SK-N-SH treated with all-trans-retinoic acid at 6 μM for 48 hours (cell line): ENCODE measurements at regions not wholly inside any gene's neighbourhood (a gene's known extent, or its start where the extent isn't known, plus 50 kb on each side); places are given as distances from the start of the nearest gene placed in this dataset.

Source experiments
- ATAC-seq: fragments of 200-7000 bp; cut with Tn5 transposase; 3 replicates; pipeline ENCODE4 v1.9.1; 2020; ENCODE audit warnings: mild to moderate bottlenecking, moderate library complexity
- ARNTL ChIP-seq: fragments of 450-650 bp; formaldehyde crosslinking; IDR thresholded peaks from 2 replicates; pipeline ENCODE4 v1.5.0; 2020; ENCODE audit warnings: low read depth, mild to moderate bottlenecking, moderate library complexity, borderline replicate concordance
- BACH2 ChIP-seq: fragments of 250-450 bp; sonication (Bioruptor Pico); IDR thresholded peaks from 2 replicates; pipeline ENCODE4 v1.9.0; 2021; ENCODE audit warnings: mild to moderate bottlenecking, borderline replicate concordance
- CSDC2 ChIP-seq: fragments of 250-450 bp; sonication (Bioruptor Pico); IDR thresholded peaks from 2 replicates; pipeline ENCODE4 v1.5.0; 2020; ENCODE audit warnings: mild to moderate bottlenecking, moderate library complexity
- GLIS3 ChIP-seq: fragments of 250-450 bp; sonication (Bioruptor Pico); IDR thresholded peaks from 2 replicates; pipeline ENCODE4 v1.5.0; 2020; ENCODE audit warnings: mild to moderate bottlenecking, moderate library complexity
- ISL1 ChIP-seq: fragments of 250-450 bp; sonication (Bioruptor Pico); IDR thresholded peaks from 2 replicates; pipeline ENCODE4 v2.1.2; 2022; ENCODE audit warnings: mild to moderate bottlenecking, moderate library complexity
- OSR1 ChIP-seq: fragments of 250-450 bp; sonication (Bioruptor Pico); IDR thresholded peaks from 2 replicates; pipeline ENCODE4 v1.8.0; 2022; ENCODE audit warnings: moderate library complexity, mild to moderate bottlenecking, inconsistent platforms
- PPARA ChIP-seq: fragments of 250-450 bp; sonication (Bioruptor Pico); IDR thresholded peaks from 2 replicates; pipeline ENCODE4 v1.5.0; 2020; ENCODE audit warnings: mild to moderate bottlenecking, borderline replicate concordance
- RARB ChIP-seq: fragments of 250-450 bp; sonication (Bioruptor Pico); IDR thresholded peaks from 2 replicates; pipeline ENCODE4 v1.8.0; 2021; ENCODE audit warnings: mild to moderate bottlenecking, moderate library complexity
- SNAI2 ChIP-seq: fragments of 250-450 bp; sonication (Bioruptor Pico); IDR thresholded peaks from 2 replicates; pipeline ENCODE4 v1.5.0; 2020; ENCODE audit warnings: mild to moderate bottlenecking, moderate library complexity
- TCF4 ChIP-seq: fragments of 250-450 bp; sonication (Bioruptor Pico); IDR thresholded peaks from 2 replicates; pipeline ENCODE4 v1.8.0; 2021; ENCODE audit warnings: mild to moderate bottlenecking, moderate library complexity, borderline replicate concordance
- TOX ChIP-seq: fragments of 250-450 bp; sonication (Bioruptor Pico); IDR thresholded peaks from 2 replicates; pipeline ENCODE4 v1.8.0; 2021; ENCODE audit warnings: mild to moderate bottlenecking, moderate library complexity, borderline replicate concordance
- ZC3H10 ChIP-seq: fragments of 250-450 bp; sonication (Bioruptor Pico); IDR thresholded peaks from 2 replicates; pipeline ENCODE4 v1.5.1; 2021; ENCODE audit warnings: mild to moderate bottlenecking, moderate library complexity
- ZFP3 ChIP-seq: fragments of 250-450 bp; sonication (Bioruptor Pico); IDR thresholded peaks from 2 replicates; pipeline ENCODE4 v1.5.0; 2020; ENCODE audit warnings: mild to moderate bottlenecking, moderate library complexity
- ZFP30 ChIP-seq: fragments of 450-650 bp; formaldehyde crosslinking; IDR thresholded peaks from 2 replicates; pipeline ENCODE4 v1.5.0; 2022; ENCODE audit warnings: mild to moderate bottlenecking, moderate library complexity
- ZNF565 ChIP-seq: fragments of 450-650 bp; formaldehyde crosslinking; conservative IDR thresholded peaks from 2 replicates; pipeline ENCODE4 v1.5.0; 2020; ENCODE audit warnings: low read depth, mild to moderate bottlenecking, moderate library complexity
- ZNF70 ChIP-seq: fragments of 450-650 bp; formaldehyde crosslinking; IDR thresholded peaks from 2 replicates; pipeline ENCODE4 v1.5.0; 2020; ENCODE audit warnings: mild to moderate bottlenecking, moderate library complexity
- ZNF8 ChIP-seq: fragments of 450-650 bp; formaldehyde crosslinking; IDR thresholded peaks from 2 replicates; pipeline ENCODE4 v1.5.0; 2020; ENCODE audit warnings: mild to moderate bottlenecking, moderate library complexity
- TF ChIP-seq, protein P1 (sequence below): fragments of 250-450 bp; sonication (Bioruptor Pico); IDR thresholded peaks from 2 replicates; pipeline ENCODE4 v1.5.0; 2020; ENCODE audit warnings: mild to moderate bottlenecking, moderate library complexity
- TF ChIP-seq, protein P2 (sequence below): fragments of 250-450 bp; sonication (Bioruptor Pico); IDR thresholded peaks from 2 replicates; pipeline ENCODE4 v1.5.1; 2021; ENCODE audit warnings: mild to moderate bottlenecking, moderate library complexity
- TF ChIP-seq, protein P3 (sequence below): fragments of 250-450 bp; sonication (Bioruptor Pico); IDR thresholded peaks from 2 replicates; pipeline ENCODE4 v1.8.0; 2021; ENCODE audit warnings: low read depth, mild to moderate bottlenecking, moderate library complexity, borderline replicate concordance
- TF ChIP-seq, protein P4 (sequence below): fragments of 250-450 bp; sonication (Bioruptor Pico); IDR thresholded peaks from 2 replicates; pipeline ENCODE4 v1.8.0; 2020; ENCODE audit warnings: mild to moderate bottlenecking, moderate library complexity, borderline replicate concordance
- TF ChIP-seq, protein P5 (sequence below): fragments of 250-450 bp; sonication (Bioruptor Pico); IDR thresholded peaks from 2 replicates; pipeline ENCODE4 v1.5.1; 2020; ENCODE audit warnings: low read depth, mild to moderate bottlenecking, moderate library complexity

DNA sequence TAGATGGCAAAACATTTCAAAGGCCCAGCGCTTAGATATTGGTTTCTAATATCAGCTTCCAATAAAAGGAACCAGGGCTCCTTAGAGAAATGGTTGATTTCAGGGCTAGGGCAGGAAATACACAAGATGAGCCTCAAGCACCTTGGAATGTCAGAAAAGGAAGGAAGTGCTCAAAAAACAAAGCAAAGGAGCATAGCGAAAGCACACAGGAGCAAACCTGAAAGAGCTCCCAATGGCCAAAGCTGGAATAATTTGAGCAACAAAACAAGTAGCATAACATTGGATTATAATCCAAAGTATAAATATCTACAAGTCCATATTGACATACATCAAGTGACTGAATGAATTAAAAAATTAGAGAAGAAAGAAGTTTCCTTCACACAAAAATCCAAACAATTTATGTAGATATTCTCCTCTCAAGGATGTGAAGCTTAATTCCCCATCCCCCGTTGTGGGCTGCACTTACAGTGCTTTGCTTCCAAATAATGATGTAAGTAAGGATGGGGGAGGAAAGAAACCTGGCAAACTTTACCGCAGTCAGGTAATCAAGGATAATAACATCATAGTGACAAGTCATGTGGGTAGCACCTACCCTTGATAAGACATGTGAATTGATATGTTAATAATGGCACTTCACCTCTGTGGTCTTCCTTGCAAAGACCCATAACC is 132.9 kb upstream of the DST start:
- no peak for ATAC-seq
- TF ChIP-seq PPARA (CRISPR knock-in tag) (no peak), ISL1 (CRISPR knock-in tag) (no peak), ZNF8 (CRISPR knock-in tag) (no peak), RARB (CRISPR knock-in tag) (no peak), ZFP3 (CRISPR knock-in tag) (no peak), ZNF70 (CRISPR knock-in tag) (no peak), ZC3H10 (CRISPR knock-in tag) (no peak), ARNTL (CRISPR knock-in tag) (no peak), SNAI2 (no peak), TCF4 (no peak), ZNF565 (no peak), ZFP30 (CRISPR knock-in tag) (no peak), CSDC2 (CRISPR knock-in tag) (no peak), OSR1 (CRISPR knock-in tag) (no peak), BACH2 (CRISPR knock-in tag) (no peak)
- TF ChIP-seq, protein P1, sequence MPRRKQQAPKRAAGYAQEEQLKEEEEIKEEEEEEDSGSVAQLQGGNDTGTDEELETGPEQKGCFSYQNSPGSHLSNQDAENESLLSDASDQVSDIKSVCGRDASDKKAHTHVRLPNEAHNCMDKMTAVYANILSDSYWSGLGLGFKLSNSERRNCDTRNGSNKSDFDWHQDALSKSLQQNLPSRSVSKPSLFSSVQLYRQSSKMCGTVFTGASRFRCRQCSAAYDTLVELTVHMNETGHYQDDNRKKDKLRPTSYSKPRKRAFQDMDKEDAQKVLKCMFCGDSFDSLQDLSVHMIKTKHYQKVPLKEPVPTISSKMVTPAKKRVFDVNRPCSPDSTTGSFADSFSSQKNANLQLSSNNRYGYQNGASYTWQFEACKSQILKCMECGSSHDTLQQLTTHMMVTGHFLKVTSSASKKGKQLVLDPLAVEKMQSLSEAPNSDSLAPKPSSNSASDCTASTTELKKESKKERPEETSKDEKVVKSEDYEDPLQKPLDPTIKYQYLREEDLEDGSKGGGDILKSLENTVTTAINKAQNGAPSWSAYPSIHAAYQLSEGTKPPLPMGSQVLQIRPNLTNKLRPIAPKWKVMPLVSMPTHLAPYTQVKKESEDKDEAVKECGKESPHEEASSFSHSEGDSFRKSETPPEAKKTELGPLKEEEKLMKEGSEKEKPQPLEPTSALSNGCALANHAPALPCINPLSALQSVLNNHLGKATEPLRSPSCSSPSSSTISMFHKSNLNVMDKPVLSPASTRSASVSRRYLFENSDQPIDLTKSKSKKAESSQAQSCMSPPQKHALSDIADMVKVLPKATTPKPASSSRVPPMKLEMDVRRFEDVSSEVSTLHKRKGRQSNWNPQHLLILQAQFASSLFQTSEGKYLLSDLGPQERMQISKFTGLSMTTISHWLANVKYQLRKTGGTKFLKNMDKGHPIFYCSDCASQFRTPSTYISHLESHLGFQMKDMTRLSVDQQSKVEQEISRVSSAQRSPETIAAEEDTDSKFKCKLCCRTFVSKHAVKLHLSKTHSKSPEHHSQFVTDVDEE (CRISPR knock-in tag) = no peak
- TF ChIP-seq, protein P2, sequence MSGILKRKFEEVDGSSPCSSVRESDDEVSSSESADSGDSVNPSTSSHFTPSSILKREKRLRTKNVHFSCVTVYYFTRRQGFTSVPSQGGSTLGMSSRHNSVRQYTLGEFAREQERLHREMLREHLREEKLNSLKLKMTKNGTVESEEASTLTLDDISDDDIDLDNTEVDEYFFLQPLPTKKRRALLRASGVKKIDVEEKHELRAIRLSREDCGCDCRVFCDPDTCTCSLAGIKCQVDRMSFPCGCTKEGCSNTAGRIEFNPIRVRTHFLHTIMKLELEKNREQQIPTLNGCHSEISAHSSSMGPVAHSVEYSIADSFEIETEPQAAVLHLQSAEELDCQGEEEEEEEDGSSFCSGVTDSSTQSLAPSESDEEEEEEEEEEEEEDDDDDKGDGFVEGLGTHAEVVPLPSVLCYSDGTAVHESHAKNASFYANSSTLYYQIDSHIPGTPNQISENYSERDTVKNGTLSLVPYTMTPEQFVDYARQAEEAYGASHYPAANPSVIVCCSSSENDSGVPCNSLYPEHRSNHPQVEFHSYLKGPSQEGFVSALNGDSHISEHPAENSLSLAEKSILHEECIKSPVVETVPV (CRISPR knock-in tag) = no peak
- TF ChIP-seq, protein P3, sequence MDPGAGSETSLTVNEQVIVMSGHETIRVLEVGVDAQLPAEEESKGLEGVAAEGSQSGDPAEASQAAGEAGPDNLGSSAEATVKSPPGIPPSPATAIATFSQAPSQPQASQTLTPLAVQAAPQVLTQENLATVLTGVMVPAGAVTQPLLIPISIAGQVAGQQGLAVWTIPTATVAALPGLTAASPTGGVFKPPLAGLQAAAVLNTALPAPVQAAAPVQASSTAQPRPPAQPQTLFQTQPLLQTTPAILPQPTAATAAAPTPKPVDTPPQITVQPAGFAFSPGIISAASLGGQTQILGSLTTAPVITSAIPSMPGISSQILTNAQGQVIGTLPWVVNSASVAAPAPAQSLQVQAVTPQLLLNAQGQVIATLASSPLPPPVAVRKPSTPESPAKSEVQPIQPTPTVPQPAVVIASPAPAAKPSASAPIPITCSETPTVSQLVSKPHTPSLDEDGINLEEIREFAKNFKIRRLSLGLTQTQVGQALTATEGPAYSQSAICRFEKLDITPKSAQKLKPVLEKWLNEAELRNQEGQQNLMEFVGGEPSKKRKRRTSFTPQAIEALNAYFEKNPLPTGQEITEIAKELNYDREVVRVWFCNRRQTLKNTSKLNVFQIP (CRISPR knock-in tag) = no peak
- TF ChIP-seq, protein P4, sequence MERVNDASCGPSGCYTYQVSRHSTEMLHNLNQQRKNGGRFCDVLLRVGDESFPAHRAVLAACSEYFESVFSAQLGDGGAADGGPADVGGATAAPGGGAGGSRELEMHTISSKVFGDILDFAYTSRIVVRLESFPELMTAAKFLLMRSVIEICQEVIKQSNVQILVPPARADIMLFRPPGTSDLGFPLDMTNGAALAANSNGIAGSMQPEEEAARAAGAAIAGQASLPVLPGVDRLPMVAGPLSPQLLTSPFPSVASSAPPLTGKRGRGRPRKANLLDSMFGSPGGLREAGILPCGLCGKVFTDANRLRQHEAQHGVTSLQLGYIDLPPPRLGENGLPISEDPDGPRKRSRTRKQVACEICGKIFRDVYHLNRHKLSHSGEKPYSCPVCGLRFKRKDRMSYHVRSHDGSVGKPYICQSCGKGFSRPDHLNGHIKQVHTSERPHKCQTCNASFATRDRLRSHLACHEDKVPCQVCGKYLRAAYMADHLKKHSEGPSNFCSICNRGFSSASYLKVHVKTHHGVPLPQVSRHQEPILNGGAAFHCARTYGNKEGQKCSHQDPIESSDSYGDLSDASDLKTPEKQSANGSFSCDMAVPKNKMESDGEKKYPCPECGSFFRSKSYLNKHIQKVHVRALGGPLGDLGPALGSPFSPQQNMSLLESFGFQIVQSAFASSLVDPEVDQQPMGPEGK (CRISPR knock-in tag) = no peak
- TF ChIP-seq, protein P5, sequence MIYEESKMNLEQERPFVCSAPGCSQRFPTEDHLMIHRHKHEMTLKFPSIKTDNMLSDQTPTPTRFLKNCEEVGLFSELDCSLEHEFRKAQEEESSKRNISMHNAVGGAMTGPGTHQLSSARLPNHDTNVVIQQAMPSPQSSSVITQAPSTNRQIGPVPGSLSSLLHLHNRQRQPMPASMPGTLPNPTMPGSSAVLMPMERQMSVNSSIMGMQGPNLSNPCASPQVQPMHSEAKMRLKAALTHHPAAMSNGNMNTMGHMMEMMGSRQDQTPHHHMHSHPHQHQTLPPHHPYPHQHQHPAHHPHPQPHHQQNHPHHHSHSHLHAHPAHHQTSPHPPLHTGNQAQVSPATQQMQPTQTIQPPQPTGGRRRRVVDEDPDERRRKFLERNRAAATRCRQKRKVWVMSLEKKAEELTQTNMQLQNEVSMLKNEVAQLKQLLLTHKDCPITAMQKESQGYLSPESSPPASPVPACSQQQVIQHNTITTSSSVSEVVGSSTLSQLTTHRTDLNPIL = no peak

DNA sequence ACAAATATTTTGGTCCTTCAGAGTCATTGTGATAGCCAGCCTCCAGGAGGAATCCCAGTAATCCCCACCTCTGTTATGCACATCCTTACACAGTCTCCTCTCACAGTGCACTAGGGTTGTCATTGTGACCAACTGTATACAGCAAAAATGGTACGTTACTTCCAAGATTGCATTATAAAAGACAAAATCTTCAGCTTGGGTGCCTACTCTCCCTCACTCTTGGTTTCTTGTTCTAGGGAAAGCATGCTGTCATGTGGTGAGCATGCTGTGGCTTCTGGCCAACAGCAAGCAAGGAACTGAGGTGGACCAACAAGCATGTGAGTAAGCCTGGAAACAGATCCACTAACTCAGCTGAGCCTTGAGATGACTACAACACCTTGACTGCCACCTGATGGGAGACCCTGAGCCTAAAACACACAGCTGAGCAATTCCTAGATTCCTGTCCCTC is 130.1 kb upstream of the DST start:
- peak; percentile 77 for ATAC-seq
- TF ChIP-seq ZNF70 (CRISPR knock-in tag) (no peak), SNAI2 (no peak), ISL1 (CRISPR knock-in tag) (no peak), ZFP3 (CRISPR knock-in tag) (no peak), BACH2 (CRISPR knock-in tag) (no peak), ZNF8 (CRISPR knock-in tag) (no peak), ZC3H10 (CRISPR knock-in tag) (no peak), GLIS3 (CRISPR knock-in tag) (no peak), TOX (CRISPR knock-in tag) (no peak), RARB (CRISPR knock-in tag) (no peak), ZNF565 (no peak), OSR1 (CRISPR knock-in tag) (no peak), CSDC2 (CRISPR knock-in tag) (no peak)
- TF ChIP-seq, protein P2 (CRISPR knock-in tag) = no peak
- TF ChIP-seq, protein P3 (CRISPR knock-in tag) = no peak
- TF ChIP-seq, protein P5 = no peak
- TF ChIP-seq, protein P4 (CRISPR knock-in tag) = no peak
